GM21723 (cell line): ENCODE measurements at regions not wholly inside any gene's neighbourhood (a gene's known extent, or its start where the extent isn't known, plus 50 kb on each side); places are given as distances from the start of the nearest gene placed in this dataset.
"Not testable (repeated sequence)": the region's sequence is repeated elsewhere in the genome, so short reads cannot be mapped to it uniquely, and the experiment has no call there.

Experiments used
- ATAC-seq: cut with Tn5 transposase; IDR thresholded peaks from one replicate; pipeline ENCODE4 v1.9.1; 2021; ENCODE audit warnings: mild to moderate bottlenecking, moderate library complexity; ENCODE audit not compliant: unreplicated experiment

DNA sequence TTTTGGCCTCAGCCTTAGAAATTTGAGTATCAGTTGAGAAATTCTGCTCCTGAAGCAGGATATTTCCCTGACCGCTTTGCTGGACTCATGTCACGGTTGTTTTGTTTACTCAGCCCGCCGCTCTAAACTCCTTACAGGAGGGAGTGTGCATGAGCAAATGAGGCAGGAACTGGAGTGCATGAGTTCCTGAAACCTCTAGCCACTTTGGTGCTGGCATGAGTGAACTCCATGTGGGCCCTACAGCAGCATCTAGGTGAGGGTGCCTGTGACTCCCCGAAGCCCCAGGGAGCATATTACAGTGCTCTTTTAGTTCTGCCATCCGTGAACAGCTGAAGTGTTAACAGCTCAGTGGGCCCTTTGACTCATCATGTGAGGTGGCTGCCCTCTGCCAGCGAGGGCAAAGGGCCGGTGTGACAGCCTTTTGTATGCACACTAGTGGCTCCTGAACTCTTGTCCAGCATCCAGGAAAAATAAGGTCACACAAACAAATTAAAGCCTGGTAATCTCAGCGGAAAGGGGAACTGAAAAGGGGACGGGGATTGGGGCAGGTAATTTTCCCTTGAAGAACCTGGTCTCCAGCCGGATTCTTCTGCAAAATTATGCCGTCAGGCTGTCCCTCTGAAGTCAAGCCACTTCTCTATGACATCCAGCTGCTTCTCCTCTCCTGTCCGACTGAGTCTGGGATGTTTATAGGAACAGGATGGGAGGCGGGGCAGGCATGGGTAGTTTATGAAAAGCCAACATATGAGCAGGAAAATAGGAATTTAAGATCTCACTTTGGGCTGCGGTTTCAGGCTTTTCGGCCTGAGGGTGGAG, 1668.7 kb downstream of the SUCLG1 start:
- ATAC-seq = no peak

DNA sequence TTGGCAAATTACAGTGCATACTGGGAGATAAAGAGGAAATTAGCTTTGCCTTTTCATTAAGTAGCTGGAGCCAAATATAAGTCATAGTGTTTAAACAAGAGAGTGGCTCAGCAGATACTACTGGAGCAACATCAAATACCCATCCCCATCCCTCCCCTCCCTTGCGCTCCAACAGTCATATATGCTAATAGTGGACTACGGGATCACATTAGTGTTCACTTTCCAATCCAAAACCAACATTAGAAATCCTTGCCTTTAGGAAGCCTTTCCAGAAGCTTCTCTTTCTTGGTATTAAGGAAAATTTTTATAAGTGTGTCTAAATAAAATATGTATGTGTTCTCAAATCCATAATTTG, 1669.3 kb downstream of the SUCLG1 start:
- no peak for ATAC-seq

DNA sequence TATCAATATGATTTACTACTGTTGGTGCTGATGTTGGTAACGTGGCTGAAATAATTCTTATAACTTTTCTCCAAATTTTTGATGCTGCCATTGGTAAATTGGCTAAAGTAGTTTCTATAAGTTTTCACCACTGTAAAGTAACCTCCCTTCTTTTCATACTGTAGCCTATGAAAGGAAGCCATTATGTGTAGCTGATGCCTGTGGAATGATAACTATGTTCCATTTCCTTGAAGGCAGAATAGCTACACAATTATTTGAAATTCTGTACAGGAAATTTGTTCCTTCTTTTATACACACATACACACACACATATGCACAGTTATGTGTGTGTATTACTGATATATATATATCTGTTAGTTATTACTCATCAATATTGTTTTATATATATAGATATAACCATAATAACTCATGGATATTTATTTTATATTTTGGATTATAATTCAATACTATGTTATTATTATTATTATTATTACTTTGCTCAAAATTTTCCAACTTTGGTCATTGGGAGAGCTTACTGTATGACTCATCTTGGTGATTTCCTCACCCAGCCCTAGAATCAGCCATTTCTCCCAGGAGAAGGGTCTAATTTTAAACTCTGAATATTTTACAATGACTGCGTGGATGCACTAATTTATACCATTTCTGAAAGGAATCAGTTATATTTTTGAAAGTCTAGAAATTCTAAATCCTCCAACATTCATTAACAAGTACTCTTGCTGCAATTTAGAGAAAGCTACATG, 1677.7 kb downstream of the SUCLG1 start:
- no peak for ATAC-seq

DNA sequence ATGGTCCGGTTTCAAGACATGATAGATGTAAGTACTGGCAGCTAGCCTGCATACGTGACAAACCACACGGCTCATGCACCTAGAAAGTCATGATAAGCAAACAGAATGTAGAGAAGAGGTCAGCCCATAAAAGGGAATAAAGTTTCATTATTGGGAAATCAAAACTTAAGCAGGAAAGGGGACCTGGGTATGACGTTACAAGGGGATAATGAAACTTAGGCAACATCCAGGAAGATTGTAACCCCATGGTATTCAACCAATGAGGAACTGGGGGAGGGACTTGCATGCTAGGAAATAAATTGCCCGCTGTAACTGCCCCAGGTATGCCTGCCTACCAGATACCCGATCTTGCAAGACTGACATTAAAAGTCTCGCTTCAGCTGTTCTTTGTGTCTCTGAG, 1679.0 kb downstream of the SUCLG1 start:
- no peak for ATAC-seq

DNA sequence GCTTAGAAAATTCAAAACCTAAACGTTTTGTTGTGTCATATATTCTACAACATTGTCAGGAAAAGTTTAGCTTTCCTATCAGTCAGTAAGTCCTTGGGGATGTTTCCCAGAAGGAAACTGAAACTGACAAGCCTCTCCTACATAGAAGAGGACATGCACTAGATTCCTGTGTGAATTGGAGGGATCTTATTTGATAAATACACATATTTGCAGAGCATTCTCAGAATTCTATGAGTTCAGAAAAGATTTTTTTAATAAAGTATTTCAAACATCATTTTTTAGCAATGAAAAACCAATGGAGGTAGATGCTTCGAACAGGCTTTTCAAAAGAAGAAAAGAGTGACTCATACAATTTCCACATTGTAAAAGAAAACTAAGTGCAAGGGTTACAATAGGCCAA, 1706.7 kb downstream of the SUCLG1 start:
- no peak for ATAC-seq

DNA sequence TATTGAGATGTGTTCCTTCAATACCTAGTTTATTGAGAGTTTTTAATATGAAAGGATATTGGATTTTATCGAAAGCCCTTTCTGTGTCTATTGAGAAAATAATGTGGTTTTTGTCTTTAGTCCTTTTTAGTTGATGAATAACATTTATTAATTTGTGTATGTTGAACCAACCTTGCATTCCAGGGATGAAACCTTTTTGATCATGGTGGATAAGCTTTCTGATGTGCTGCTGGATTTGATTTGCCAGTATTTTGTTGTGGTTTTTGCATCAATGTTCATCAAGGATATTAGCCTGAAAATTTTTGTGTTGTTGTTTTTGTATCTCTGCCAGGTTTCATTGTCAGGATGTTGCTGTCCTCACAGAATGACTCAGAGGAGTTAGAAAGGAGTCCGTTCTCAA, 1710.4 kb downstream of the SUCLG1 start:
- ATAC-seq = no peak

GRCh38 chr2:82740527-82740926, 1718.6 kb downstream of the SUCLG1 start:
- no peak for ATAC-seq

GRCh38 chr2:82737965-82738364, 1721.1 kb downstream of the SUCLG1 start:
- not testable (repeated sequence) for ATAC-seq

DNA sequence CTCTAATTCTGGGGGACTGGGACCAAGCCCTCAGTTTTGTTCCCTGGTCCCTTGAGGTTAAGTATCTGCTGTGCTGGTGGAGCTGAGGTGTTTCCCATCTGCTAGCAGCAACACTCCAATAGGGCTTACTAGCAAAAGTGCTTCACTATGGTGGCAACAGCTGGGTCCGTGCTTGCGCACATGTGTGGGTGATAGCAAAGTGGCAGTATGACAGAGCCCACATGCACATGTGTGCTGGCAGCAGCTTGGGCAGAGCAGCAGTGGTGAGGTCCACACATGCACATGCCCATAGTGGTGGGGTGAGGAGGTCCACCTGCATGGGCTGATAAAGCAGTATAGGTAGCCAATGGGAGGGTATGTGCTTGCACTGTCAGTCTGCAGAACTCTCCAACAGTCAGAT, 1723.7 kb downstream of the SUCLG1 start:
- no peak for ATAC-seq

DNA sequence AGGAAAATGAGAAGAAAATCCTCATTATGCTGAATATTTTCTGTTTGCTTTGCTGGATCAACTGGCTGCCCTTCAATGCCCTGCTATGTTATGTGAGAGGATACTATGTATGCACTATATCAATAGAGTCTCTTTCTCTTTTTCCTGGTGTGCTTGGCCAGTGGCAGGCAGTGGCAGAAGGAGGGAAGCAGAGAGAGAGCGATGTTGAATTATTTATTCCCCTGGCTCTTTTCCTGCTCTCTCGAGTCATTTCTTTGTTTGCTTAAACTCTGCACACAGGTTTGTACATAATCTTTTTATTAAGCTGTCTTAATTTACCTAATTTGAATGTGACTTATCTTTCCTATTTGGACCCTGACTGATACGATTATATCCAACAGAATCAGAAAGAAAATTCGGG, 1727.3 kb downstream of the SUCLG1 start:
- ATAC-seq = no peak

- ATAC-seq = no peak
Measured at GRCh38 chr2:82730811-82731210, 1728.3 kb downstream of the SUCLG1 start.

GRCh38 chr2:82728090-82728489, 1731.0 kb downstream of the SUCLG1 start:
- ATAC-seq = no peak

DNA sequence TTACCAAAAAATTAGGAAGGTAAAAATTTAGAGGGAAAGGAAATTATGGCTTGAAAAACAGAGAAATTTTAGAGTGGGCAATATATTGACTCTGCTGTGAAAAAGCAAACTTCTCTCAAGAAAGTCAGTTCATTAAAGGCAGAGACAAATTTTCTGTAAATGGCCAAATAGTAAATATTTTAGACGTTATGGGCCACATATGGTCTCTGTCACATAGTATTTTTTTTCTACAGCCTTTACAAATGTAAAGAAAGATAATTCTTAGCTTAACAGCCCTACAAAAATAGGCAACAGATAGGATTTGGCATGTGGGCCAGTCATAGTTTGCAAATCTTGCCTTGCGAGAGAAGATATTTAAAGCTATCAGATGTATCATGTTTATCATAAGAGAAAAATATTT, 1750.4 kb downstream of the SUCLG1 start:
- ATAC-seq = no peak

DNA sequence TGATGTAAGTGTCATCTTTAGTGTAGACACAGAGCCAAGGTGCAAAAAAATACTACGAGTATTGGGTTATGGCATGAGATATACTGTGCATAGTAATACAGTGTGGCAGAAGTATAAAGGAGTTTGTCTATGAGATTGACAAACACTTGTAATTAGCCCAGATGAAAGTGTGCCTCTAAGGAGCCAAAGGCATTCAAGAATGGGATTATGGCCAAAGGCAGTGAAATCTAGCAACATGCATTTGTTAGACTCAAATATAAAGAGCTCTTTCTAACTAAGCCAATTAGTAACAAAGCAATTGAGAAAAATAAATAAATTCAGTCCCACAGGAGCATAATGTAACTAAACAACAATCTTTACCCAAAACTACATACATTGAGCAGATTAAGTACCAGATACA, 1761.8 kb downstream of the SUCLG1 start:
- no peak for ATAC-seq

- no peak for ATAC-seq
Measured at GRCh38 chr2:82694431-82694830, 1764.6 kb downstream of the SUCLG1 start.

GRCh38 chr2:82690757-82691411, 1768.2 kb downstream of the SUCLG1 start:
- no peak for ATAC-seq

- no peak for ATAC-seq
Measured at GRCh38 chr2:82675186-82675585, 1783.9 kb downstream of the SUCLG1 start.

- ATAC-seq = no peak
Measured at GRCh38 chr2:82674652-82675051, 1784.4 kb downstream of the SUCLG1 start.

DNA sequence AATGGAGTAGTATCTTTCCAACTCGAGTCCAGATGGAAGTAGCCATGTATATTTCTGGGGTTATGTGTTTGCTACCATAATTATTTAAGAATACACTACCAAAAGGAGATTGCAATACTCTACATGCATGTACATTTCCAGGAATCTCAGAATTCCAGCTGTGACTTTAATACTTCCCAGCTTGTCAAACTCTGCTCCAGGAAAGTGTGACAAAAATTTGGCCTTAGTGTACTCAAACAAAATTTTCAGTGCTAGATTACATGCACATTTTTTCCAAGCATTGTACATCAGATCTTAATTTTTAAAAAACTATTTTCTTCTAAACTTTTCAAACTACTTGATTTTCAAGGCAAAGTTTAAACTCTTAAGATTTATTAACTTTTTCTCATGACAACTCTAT, 1791.6 kb downstream of the SUCLG1 start:
- no peak for ATAC-seq

DNA sequence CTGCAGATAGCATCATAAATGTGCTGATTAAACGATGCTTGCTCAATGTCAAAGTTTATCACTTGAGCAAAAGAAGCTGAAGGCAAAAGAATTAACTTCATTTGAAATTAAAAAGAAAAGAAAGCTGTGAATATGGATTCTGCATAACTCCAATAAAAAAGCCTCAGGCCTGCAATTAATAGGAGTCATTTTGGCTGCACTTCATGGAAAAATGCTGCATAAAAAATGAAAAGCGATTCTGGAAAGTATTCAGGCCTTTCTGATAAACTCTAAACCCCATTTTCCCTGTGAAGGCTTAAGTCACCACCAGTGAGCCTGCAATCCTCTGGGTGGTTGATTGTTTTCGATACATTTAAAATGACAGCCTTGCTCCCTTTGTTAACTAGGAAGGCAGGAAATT, 1793.4 kb downstream of the SUCLG1 start:
- no peak for ATAC-seq

DNA sequence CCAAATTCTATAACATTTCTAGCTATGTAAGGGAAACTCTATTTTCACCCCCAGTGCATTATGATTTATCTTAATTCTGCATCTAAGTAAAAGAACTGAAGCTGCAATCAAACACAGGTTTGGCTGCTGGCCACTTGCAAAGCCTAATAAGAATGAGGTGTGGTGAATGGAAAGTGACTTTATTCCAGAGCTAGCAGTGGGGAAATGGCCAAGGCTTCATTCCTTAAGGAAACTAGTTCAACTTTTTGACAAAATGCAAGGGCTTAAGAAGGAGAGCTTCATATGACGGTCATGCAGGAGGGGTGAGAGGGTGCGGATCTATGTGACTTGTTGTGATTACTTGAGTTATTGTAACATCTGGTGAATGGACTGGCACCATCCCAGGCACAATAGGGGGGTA, 1802.0 kb downstream of the SUCLG1 start:
- no peak for ATAC-seq

DNA sequence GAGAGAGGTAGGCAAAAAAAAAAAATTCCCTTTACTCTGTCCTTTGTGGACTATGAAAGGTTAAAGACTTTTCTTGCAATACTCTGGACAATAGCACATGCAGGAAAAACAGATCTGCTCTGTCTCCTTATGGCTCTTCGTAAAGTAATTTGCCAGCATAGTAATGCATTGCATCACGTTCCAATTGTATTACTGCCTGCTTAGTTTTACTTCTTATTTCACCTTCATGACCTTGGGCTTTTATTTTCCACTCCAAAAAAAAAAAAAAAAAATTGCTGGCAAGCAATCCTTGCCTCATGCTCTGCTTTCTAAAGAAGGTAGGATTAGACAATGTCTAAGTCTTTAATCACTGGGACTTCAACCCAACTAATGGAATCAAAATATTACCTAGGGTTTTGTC, 1802.7 kb downstream of the SUCLG1 start:
- ATAC-seq = no peak
